GM12864 (cell line): ENCODE measurements at regions not wholly inside any gene's neighbourhood (a gene's known extent, or its start where the extent isn't known, plus 50 kb on each side); places are given as distances from the start of the nearest gene placed in this dataset.

Experiments
- DNase-seq: peaks from one replicate; pipeline ENCODE4 v3.0.0-alpha.2; 2011; ENCODE audit warnings: low read depth
- H3K4me3 ChIP-seq: 2 replicates; pipeline ENCODE4 v1.5.1; 2011; ENCODE audit warnings: mild to moderate bottlenecking, low read depth, low read length, control low read depth
- CTCF ChIP-seq: IDR thresholded peaks from 2 replicates; pipeline ENCODE4 v1.5.1; 2011; ENCODE audit warnings: low read depth, mild to moderate bottlenecking, moderate library complexity, low read length, control low read depth, inconsistent platforms; ENCODE audit errors: missing control alignments

GRCh38 chr2:138274421-138275291 lies 226.9 kb upstream of the SPOPL start:
- DNase-seq = no peak
- no peak overlapping the region for H3K4me3 ChIP-seq
- TF ChIP-seq CTCF = no peak

DNA sequence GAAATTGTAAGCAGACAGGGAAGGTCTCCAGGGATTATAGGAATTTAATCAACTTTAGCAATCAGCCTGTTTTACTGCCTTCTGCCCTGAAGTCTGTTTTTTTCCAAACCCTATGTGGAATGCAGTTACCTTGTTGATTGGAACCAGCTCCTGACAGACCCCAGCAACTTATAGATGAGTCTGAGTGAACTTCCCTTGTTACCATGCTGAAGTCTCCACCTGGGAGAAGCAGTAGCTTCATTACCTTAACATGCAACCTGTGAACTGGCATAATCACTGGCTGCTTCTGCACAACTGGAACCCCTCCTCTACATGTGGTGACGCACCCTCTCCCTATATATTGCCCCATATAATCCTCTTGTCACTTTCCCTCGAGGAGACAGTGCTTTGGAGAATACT lies 226.3 kb upstream of the SPOPL start:
- TF ChIP-seq CTCF = no peak
- no peak overlapping the region for H3K4me3 ChIP-seq
- no peak for DNase-seq

GRCh38 chr2:138275881-138276280 lies 225.7 kb upstream of the SPOPL start:
- no peak for DNase-seq
- no peak for TF ChIP-seq CTCF
- no peak overlapping the region for H3K4me3 ChIP-seq

GRCh38 chr2:138276339-138276738 lies 225.2 kb upstream of the SPOPL start:
- no peak for TF ChIP-seq CTCF
- H3K4me3 ChIP-seq = no peak overlapping the region
- no peak for DNase-seq

- no peak overlapping the region for H3K4me3 ChIP-seq
- TF ChIP-seq CTCF = no peak
These were observed 224.5 kb upstream of the SPOPL start for GRCh38 chr2:138277062-138277461.

GRCh38 chr2:138279871-138280270 lies 221.7 kb upstream of the SPOPL start:
- H3K4me3 ChIP-seq = no peak overlapping the region
- no peak for TF ChIP-seq CTCF

More at GRCh38 chr2:138277062-138277461, 224.5 kb upstream of the SPOPL start:
- no peak for DNase-seq

More at GRCh38 chr2:138279871-138280270, 221.7 kb upstream of the SPOPL start:
- no peak for DNase-seq
